Transverse colon (tissue), 3 donors: ENCODE measurements at regions not wholly inside any gene's neighbourhood (a gene's known extent, or its start where the extent isn't known, plus 50 kb on each side); places are given as distances from the start of the nearest gene placed in this dataset.

ENCODE experiments used
- CTCF ChIP-seq, 5 experiments: fragments of 200-600 bp in 3 of 5; fragments of 450-650 bp in 2 of 5; sonication (generic) in 3 of 5; IDR thresholded peaks; 1 replicate in 2 of 5; 2 replicates in 3 of 5; pipeline ENCODE4 v1.5.1; 2016 to 2017; ENCODE audit warnings: antibody characterized with exemption in 5 of 5, inconsistent platforms in 3 of 5, mild to moderate bottlenecking in 2 of 5, moderate library complexity in 1 of 5
- POLR2A ChIP-seq: fragments of 450-650 bp; IDR thresholded peaks from one replicate; pipeline ENCODE4 v1.6.1; 2016; ENCODE audit warnings: antibody characterized with exemption, mild to moderate bottlenecking, moderate library complexity

DNA sequence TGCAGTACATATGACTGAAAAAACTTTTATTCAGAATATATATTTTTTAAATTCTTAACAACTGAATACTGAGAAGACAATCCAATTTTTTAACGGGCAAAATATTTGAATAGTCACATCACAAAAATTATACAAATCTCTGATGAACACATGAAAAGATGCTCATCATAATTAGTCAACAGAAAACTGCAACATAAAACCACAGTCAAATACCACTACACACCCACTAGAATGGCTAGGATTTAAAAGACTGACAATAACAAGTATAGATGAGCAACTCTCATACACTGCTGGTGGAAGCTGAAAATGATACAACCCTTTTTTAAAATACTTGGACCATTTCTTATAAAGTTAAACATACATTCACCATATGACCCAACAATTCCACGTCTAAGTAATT lies 87.7 kb upstream of the TNFSF4 start:
- TF ChIP-seq CTCF (IDR thresholded peaks at IDR 0.05), result no peak
- no peak for TF ChIP-seq POLR2A
